SU-DHL-6 (cell line): ENCODE measurements at regions not wholly inside any gene's neighbourhood (a gene's known extent, or its start where the extent isn't known, plus 50 kb on each side); places are given as distances from the start of the nearest gene placed in this dataset.

Source experiments
- H2AFZ ChIP-seq: fragments of 200-600 bp; sonication (generic); 2 replicates; pipeline ENCODE4 v1.6.1; 2014; ENCODE audit warnings: low read depth, mild to moderate bottlenecking, moderate library complexity, mixed read lengths, antibody characterized with exemption, low read length; ENCODE audit not compliant: severe bottlenecking
- H3F3A ChIP-seq: fragments of 200-600 bp; shearing (Covaris generic); 2 replicates; pipeline ENCODE4 v1.6.0; 2016; ENCODE audit warnings: antibody characterized with exemption, mild to moderate bottlenecking; ENCODE audit not compliant: insufficient read depth
- H3K27ac ChIP-seq: fragments of 200-600 bp; sonication (generic); 2 replicates; pipeline ENCODE4 v1.5.1; 2016; ENCODE audit warnings: low read depth, mild to moderate bottlenecking, low read length, moderate library complexity, mixed read lengths
- H3K27me3 ChIP-seq: fragments of 200-600 bp; sonication (generic), shearing (Covaris generic); 2 replicates; pipeline ENCODE4 v1.6.0; 2014; ENCODE audit warnings: mild to moderate bottlenecking, low read length
- H3K36me3 ChIP-seq: fragments of 200-600 bp; sonication (generic); 2 replicates; pipeline ENCODE4 v1.6.1; 2014; ENCODE audit warnings: mild to moderate bottlenecking, low read length, mixed read lengths
- H3K4me2 ChIP-seq: fragments of 300-600, 200-600 bp; shearing (Covaris generic), sonication (generic); 2 replicates; pipeline ENCODE4 v1.6.0; 2014; ENCODE audit warnings: low read length, low read depth, mild to moderate bottlenecking; ENCODE audit not compliant: poor library complexity, severe bottlenecking
- H3K4me3 ChIP-seq: fragments of 200-600 bp; sonication (generic); 2 replicates; pipeline ENCODE4 v1.5.1; 2014; ENCODE audit warnings: antibody characterized with exemption, low read length, mild to moderate bottlenecking, mixed read lengths; ENCODE audit not compliant: insufficient read depth, poor library complexity, severe bottlenecking
- H3K79me2 ChIP-seq: fragments of 200-600 bp; sonication (generic); 2 replicates; pipeline ENCODE4 v1.6.1; 2014; ENCODE audit warnings: mild to moderate bottlenecking, low read length, moderate library complexity; ENCODE audit not compliant: insufficient read depth
- H3K9ac ChIP-seq: fragments of 200-600 bp; sonication (generic); 2 replicates; pipeline ENCODE4 v1.7.0; 2014; ENCODE audit warnings: mild to moderate bottlenecking, low read length
- H3K9me2 ChIP-seq: fragments of 200-600 bp; sonication (generic); replicated peaks from 2 replicates; pipeline ENCODE4 v1.6.1; 2014; ENCODE audit warnings: low read length; ENCODE audit not compliant: insufficient read depth
- H3K9me3 ChIP-seq: fragments of 200-600 bp; sonication (generic); 2 replicates; pipeline ENCODE4 v1.6.1; 2014; ENCODE audit warnings: low read length, mixed read lengths; ENCODE audit not compliant: insufficient read depth
- H4K20me1 ChIP-seq: fragments of 200-600 bp; sonication (generic); 2 replicates; pipeline ENCODE4 v1.6.1; 2014; ENCODE audit warnings: low read depth, mild to moderate bottlenecking, antibody characterized with exemption, low read length, moderate library complexity, mixed read lengths
- EZH2phosphoT487 ChIP-seq: fragments of 200-600 bp; sonication (generic), shearing (Covaris generic); conservative IDR thresholded peaks from 2 replicates; pipeline ENCODE4 v1.6.1; 2018; ENCODE audit warnings: mild to moderate bottlenecking, antibody characterized with exemption, low read length, moderate library complexity, mixed read lengths
- TF ChIP-seq, protein P1 (sequence below): fragments of 200-600 bp; sonication (generic); IDR thresholded peaks from one replicate; pipeline ENCODE4 v1.5.1; 2017; ENCODE audit warnings: antibody characterized with exemption, mild to moderate bottlenecking, low read length, moderate library complexity; ENCODE audit not compliant: insufficient read depth, poor library complexity, severe bottlenecking

DNA sequence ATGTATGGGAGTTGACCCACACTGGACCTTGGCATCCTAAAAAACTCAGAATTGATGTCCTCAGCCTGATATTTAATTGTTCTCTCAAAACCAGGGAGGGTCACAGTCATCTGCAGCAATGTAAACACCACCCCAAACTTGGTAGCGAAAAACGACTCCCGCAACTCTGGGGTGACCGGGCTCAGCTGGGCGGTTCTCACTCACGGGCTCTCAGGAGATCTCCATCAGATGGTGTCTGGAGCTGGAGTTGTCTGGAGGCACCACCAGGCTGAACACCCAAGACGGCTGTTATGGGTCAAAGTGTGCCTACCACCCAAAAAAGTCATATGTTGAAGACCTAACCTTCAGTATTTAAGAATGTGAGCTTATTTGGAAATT lies 50.9 kb upstream of the NXT1 start:
- Histone ChIP-seq H3K36me3 (no peaks in the 10 kb centered on the region), H3K9me3 (no peaks in the 10 kb centered on the region), H3K9ac (no peak overlapping the region), H3K27me3 (no peaks in the 10 kb centered on the region), H4K20me1 (no peaks in the 10 kb centered on the region), H3K27ac (no peak overlapping the region), H3K4me3 (no peak overlapping the region), H3K9me2 (no peaks in the 10 kb centered on the region), H3F3A (no peaks in the 10 kb centered on the region), H2AFZ (no peak overlapping the region), H3K79me2 (no peaks in the 10 kb centered on the region), H3K4me2 (no peak overlapping the region)
- TF ChIP-seq EZH2phosphoT487 = no peak
- TF ChIP-seq, protein P1, sequence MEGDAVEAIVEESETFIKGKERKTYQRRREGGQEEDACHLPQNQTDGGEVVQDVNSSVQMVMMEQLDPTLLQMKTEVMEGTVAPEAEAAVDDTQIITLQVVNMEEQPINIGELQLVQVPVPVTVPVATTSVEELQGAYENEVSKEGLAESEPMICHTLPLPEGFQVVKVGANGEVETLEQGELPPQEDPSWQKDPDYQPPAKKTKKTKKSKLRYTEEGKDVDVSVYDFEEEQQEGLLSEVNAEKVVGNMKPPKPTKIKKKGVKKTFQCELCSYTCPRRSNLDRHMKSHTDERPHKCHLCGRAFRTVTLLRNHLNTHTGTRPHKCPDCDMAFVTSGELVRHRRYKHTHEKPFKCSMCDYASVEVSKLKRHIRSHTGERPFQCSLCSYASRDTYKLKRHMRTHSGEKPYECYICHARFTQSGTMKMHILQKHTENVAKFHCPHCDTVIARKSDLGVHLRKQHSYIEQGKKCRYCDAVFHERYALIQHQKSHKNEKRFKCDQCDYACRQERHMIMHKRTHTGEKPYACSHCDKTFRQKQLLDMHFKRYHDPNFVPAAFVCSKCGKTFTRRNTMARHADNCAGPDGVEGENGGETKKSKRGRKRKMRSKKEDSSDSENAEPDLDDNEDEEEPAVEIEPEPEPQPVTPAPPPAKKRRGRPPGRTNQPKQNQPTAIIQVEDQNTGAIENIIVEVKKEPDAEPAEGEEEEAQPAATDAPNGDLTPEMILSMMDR = no peak

- no peaks in the 10 kb centered on the region for H3K9me2 ChIP-seq
- H3K27me3 ChIP-seq = no peaks in the 10 kb centered on the region
- TF ChIP-seq, protein P1 = no peak
- TF ChIP-seq EZH2phosphoT487 = no peak
Measured at GRCh38 chr20:23298926-23299672, 51.5 kb upstream of the NXT1 start.

DNA sequence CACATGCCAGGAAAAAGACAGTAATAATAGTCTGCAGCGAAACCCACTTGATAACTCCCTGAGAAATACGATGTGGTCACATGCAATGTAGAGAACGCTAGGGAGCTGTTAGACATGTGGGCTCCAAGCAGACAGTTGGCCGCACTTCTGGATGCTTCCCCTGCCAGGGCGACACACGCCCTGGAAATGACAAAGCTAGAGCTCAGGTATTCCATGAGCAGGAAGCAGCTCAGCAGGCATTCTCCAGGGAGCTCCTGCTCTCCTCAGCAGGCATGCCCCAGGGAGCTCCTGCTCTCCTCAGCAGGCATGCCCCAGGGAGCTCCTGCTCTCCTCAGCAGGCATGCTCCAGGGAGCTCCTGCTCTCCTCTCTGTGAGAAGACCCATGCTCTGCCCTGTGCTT lies 52.4 kb upstream of the NXT1 start:
- H3K9ac ChIP-seq = no peak overlapping the region
- no peak overlapping the region for H3K4me2 ChIP-seq
- H3F3A ChIP-seq = no peaks in the 10 kb centered on the region
- no peaks in the 10 kb centered on the region for H3K9me3 ChIP-seq
- H3K79me2 ChIP-seq = no peaks in the 10 kb centered on the region
- H3K27ac ChIP-seq = no peak overlapping the region
- H4K20me1 ChIP-seq = no peaks in the 10 kb centered on the region
- no peaks in the 10 kb centered on the region for H3K36me3 ChIP-seq
- H3K9me2 ChIP-seq = no peaks in the 10 kb centered on the region
- TF ChIP-seq EZH2phosphoT487 = no peak
- TF ChIP-seq, protein P1 = no peak
- no peak overlapping the region for H2AFZ ChIP-seq
- H3K27me3 ChIP-seq = no peaks in the 10 kb centered on the region
- H3K4me3 ChIP-seq = no peak overlapping the region

More at GRCh38 chr20:23298926-23299672, 51.5 kb upstream of the NXT1 start:
- no peaks in the 10 kb centered on the region for H3K9me3 ChIP-seq
- no peak overlapping the region for H2AFZ ChIP-seq
- H3K36me3 ChIP-seq = no peaks in the 10 kb centered on the region
- H3K4me2 ChIP-seq = no peak overlapping the region
- no peak overlapping the region for H3K9ac ChIP-seq
- no peak overlapping the region for H3K27ac ChIP-seq
- H3K79me2 ChIP-seq = no peaks in the 10 kb centered on the region
- H3K4me3 ChIP-seq = no peak overlapping the region
- no peaks in the 10 kb centered on the region for H3F3A ChIP-seq
- no peaks in the 10 kb centered on the region for H4K20me1 ChIP-seq
